Mesothelial cell of epicardium (in vitro differentiated cells): ENCODE measurements at regions not wholly inside any gene's neighbourhood (a gene's known extent, or its start where the extent isn't known, plus 50 kb on each side); places are given as distances from the start of the nearest gene placed in this dataset.
"Not testable (repeated sequence)": the region's sequence is repeated elsewhere in the genome, so short reads cannot be mapped to it uniquely, and the experiment has no call there.

ENCODE experiments used
- DNase-seq, 2 experiments: peaks; one replicate each; pipeline ENCODE4 v3.0.0; 2021; ENCODE audit warnings: low spot score in 2 of 2; ENCODE audit not compliant: unreplicated experiment in 2 of 2
- H3K27ac Mint-ChIP-seq: 2 replicates; pipeline ENCODE4 v1.8.0; 2021; ENCODE audit warnings: mixed read lengths
- H3K27me3 Mint-ChIP-seq: 2 replicates; pipeline ENCODE4 v1.8.0; 2021; ENCODE audit warnings: low read depth, mixed read lengths
- H3K36me3 Mint-ChIP-seq: 2 replicates; pipeline ENCODE4 v1.8.0; 2021; ENCODE audit warnings: mixed read lengths
- H3K4me1 Mint-ChIP-seq: 2 replicates; pipeline ENCODE4 v1.8.0; 2021; ENCODE audit warnings: mixed read lengths
- H3K4me3 Mint-ChIP-seq: 2 replicates; pipeline ENCODE4 v1.8.0; 2021; ENCODE audit warnings: mild to moderate bottlenecking, moderate library complexity, mixed read lengths
- H3K9me3 Mint-ChIP-seq: 2 replicates; pipeline ENCODE4 v1.8.0; 2021; ENCODE audit warnings: mixed read lengths
- TF ChIP-seq, protein P1 (sequence below): fragments of 200-600 bp; sonication (generic); IDR thresholded peaks from one replicate; pipeline ENCODE4 v1.5.0; 2021; ENCODE audit warnings: antibody characterized with exemption; ENCODE audit not compliant: unreplicated experiment

GRCh38 chr3:160098926-160099626 lies 110.4 kb downstream of the IL12A start:
- no peaks in the 10 kb centered on the region for H3K36me3 Mint-ChIP-seq
- no peak overlapping the region for H3K27ac Mint-ChIP-seq
- H3K4me1 Mint-ChIP-seq = no peaks in the 10 kb centered on the region
- TF ChIP-seq, protein P1, sequence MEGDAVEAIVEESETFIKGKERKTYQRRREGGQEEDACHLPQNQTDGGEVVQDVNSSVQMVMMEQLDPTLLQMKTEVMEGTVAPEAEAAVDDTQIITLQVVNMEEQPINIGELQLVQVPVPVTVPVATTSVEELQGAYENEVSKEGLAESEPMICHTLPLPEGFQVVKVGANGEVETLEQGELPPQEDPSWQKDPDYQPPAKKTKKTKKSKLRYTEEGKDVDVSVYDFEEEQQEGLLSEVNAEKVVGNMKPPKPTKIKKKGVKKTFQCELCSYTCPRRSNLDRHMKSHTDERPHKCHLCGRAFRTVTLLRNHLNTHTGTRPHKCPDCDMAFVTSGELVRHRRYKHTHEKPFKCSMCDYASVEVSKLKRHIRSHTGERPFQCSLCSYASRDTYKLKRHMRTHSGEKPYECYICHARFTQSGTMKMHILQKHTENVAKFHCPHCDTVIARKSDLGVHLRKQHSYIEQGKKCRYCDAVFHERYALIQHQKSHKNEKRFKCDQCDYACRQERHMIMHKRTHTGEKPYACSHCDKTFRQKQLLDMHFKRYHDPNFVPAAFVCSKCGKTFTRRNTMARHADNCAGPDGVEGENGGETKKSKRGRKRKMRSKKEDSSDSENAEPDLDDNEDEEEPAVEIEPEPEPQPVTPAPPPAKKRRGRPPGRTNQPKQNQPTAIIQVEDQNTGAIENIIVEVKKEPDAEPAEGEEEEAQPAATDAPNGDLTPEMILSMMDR = no peak
- peaks cover 6% of the 10 kb centered on the region for H3K27me3 Mint-ChIP-seq
- no peak for DNase-seq
- H3K9me3 Mint-ChIP-seq = no peaks in the 10 kb centered on the region
- no peak overlapping the region for H3K4me3 Mint-ChIP-seq

GRCh38 chr3:160099834-160100233 lies 111.2 kb downstream of the IL12A start:
- Mint-ChIP-seq H3K9me3 (no peaks in the 10 kb centered on the region), H3K4me1 (no peaks in the 10 kb centered on the region), H3K27me3 (peaks cover 6% of the 10 kb centered on the region), H3K4me3 (no peak overlapping the region), H3K27ac (no peak overlapping the region), H3K36me3 (no peaks in the 10 kb centered on the region)
- DNase-seq = no peak
- TF ChIP-seq, protein P1 = no peak

GRCh38 chr3:160100610-160101009 lies 112.0 kb downstream of the IL12A start:
- Mint-ChIP-seq H3K9me3 (no peaks in the 10 kb centered on the region), H3K36me3 (no peaks in the 10 kb centered on the region), H3K4me3 (no peak overlapping the region), H3K27ac (no peak overlapping the region), H3K27me3 (peaks cover 6% of the 10 kb centered on the region), H3K4me1 (no peaks in the 10 kb centered on the region)
- TF ChIP-seq, protein P1 = no peak
- DNase-seq = no peak

DNA sequence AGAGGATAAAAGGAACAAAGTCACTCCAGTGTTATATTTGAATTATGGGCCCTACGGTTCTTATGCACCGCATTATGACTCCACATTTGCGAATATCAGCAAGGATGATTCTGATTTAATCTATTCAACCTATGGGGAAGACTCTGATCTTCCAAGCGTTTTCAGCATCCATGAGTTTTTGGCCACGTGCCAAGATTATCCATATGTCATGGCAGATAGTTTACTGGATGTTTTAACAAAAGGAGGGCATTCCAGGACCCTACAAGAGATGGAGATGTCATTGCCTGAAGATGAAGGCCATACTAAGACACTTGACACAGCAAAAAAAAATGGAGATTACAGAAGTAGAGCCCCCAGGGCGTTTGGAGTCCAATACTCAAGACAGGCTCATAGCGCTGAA lies 113.4 kb downstream of the IL12A start:
- H3K27ac Mint-ChIP-seq, DNase-seq, H3K4me3 Mint-ChIP-seq, H3K36me3 Mint-ChIP-seq, H3K9me3 Mint-ChIP-seq, H3K27me3 Mint-ChIP-seq, H3K4me1 Mint-ChIP-seq: not testable (repeated sequence)

GRCh38 chr3:160103397-160103796 lies 114.8 kb downstream of the IL12A start:
- TF ChIP-seq, protein P1 = no peak
- no peak for DNase-seq
- peaks cover 6% of the 10 kb centered on the region for H3K27me3 Mint-ChIP-seq
- H3K4me3 Mint-ChIP-seq = no peak overlapping the region
- H3K36me3 Mint-ChIP-seq = no peaks in the 10 kb centered on the region
- no peaks in the 10 kb centered on the region for H3K9me3 Mint-ChIP-seq
- H3K4me1 Mint-ChIP-seq = no peaks in the 10 kb centered on the region
- no peak overlapping the region for H3K27ac Mint-ChIP-seq

DNA sequence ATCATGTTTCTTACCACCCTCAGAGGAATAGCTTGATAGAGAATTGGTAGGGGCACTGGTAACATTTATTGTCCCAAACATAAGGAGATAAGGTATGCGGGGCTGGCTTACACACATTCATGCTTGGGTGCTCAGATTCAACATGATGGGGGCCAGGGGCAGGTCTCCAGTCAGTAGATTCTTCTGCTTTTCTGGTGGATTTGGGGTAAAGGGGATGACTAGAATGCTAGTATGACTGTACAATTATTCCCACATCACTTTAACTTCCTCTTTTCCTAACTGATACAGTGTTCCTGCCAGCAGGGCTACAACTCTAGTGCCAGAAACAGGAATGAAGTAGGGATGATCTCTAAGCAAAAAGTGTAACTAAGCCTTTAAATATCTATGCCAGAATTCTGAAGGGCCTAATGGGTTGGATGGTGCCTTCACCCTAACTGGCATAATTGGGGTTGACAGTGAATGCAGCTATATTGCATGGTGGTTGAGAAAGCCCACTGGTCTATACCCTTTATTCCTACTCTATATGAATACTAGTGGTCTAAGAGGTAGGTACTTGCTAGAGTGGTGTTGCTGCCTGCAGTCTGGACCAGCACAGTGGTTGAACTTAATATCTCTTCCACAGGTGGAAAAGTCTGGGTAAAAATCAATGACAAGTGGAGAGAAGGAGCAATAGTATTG lies 117.4 kb downstream of the IL12A start:
- no peak for DNase-seq
- Mint-ChIP-seq H3K36me3 (no peaks in the 10 kb centered on the region), H3K27ac (no peak overlapping the region), H3K27me3 (peaks cover 3% of the 10 kb centered on the region), H3K4me3 (no peak overlapping the region), H3K4me1 (no peaks in the 10 kb centered on the region), H3K9me3 (no peaks in the 10 kb centered on the region)
- TF ChIP-seq, protein P1 = no peak
